Suppressor macrophage treated with lipopolysaccharide for 1 hour (primary cell): ENCODE measurements at regions not wholly inside any gene's neighbourhood (a gene's known extent, or its start where the extent isn't known, plus 50 kb on each side); places are given as distances from the start of the nearest gene placed in this dataset.
"Not testable (repeated sequence)": the region's sequence is repeated elsewhere in the genome, so short reads cannot be mapped to it uniquely, and the experiment has no call there.

Experiments used
- DNase-seq, 3 donors: peaks; one replicate each; pipeline ENCODE4 v3.0.0-alpha.2; 2020 to 2022

GRCh38 chr10:16242446-16242845 lies 194.4 kb upstream of the PTER start:
- no peak for DNase-seq

GRCh38 chr10:16242859-16243613 lies 193.8 kb upstream of the PTER start:
- DNase-seq: no peak

GRCh38 chr10:16250136-16250535 lies 186.7 kb upstream of the PTER start:
- DNase-seq: not testable (repeated sequence)

GRCh38 chr10:16256336-16256735 lies 180.5 kb upstream of the PTER start:
- DNase-seq: no peak

GRCh38 chr10:16258291-16259040 lies 178.3 kb upstream of the PTER start:
- DNase-seq: no peak

- no peak for DNase-seq
Measured at GRCh38 chr10:16259726-16260125, 177.1 kb upstream of the PTER start.

GRCh38 chr10:16260388-16260787 lies 176.4 kb upstream of the PTER start:
- DNase-seq: no peak

- DNase-seq: no peak
Measured at GRCh38 chr10:16271571-16271970, 165.2 kb upstream of the PTER start.

GRCh38 chr10:16274911-16275310 lies 161.9 kb upstream of the PTER start:
- no peak for DNase-seq

GRCh38 chr10:16280595-16280994 lies 156.2 kb upstream of the PTER start:
- DNase-seq: no peak

- DNase-seq: no peak
Measured at GRCh38 chr10:16292366-16292765, 144.4 kb upstream of the PTER start.

GRCh38 chr10:16297069-16297468 lies 139.7 kb upstream of the PTER start:
- DNase-seq: no peak

- DNase-seq: no peak
Measured at GRCh38 chr10:16297642-16298041, 139.2 kb upstream of the PTER start.

- DNase-seq: no peak
Measured at GRCh38 chr10:16304311-16304710, 132.5 kb upstream of the PTER start.

GRCh38 chr10:16310440-16310839 lies 126.4 kb upstream of the PTER start:
- no peak for DNase-seq

GRCh38 chr10:16314259-16314658 lies 122.6 kb upstream of the PTER start:
- DNase-seq: no peak

- no peak for DNase-seq
Measured at GRCh38 chr10:16316733-16317390, 119.9 kb upstream of the PTER start.

- DNase-seq: no peak
Measured at GRCh38 chr10:16341637-16342036, 95.2 kb upstream of the PTER start.

GRCh38 chr10:16348891-16349290 lies 87.9 kb upstream of the PTER start:
- DNase-seq: no peak

GRCh38 chr10:16352146-16352545 lies 84.7 kb upstream of the PTER start:
- DNase-seq: no peak

- DNase-seq: no peak
Measured at GRCh38 chr10:16360001-16360400, 76.8 kb upstream of the PTER start.

GRCh38 chr10:16360425-16360824 lies 76.4 kb upstream of the PTER start:
- no peak for DNase-seq

- no peak for DNase-seq
Measured at GRCh38 chr10:16361086-16361485, 75.7 kb upstream of the PTER start.

- no peak for DNase-seq
Measured at GRCh38 chr10:16363741-16364140, 73.1 kb upstream of the PTER start.
